HCT116 (cell line): ENCODE measurements at regions not wholly inside any gene's neighbourhood (a gene's known extent, or its start where the extent isn't known, plus 50 kb on each side); places are given as distances from the start of the nearest gene placed in this dataset.

ENCODE experiments used
- ATAC-seq: fragments of 200-7000 bp; cut with Tn5 transposase; 2 replicates; pipeline ENCODE4 v1.9.1; 2020; ENCODE audit warnings: mild to moderate bottlenecking, moderate library complexity
- BruUV-seq: library from RNA; stranded (reverse); fragments of 400-500 nt; replicated peaks from 2 replicates; lab custom pipeline; 2021; lab: Mats Ljungman, UMichigan
- CTCF ChIA-PET: fragments of 300-600 bp; sonication (Branson Sonifier 250); formaldehyde crosslinking; loops from one replicate; lab custom pipeline; 2021; ENCODE audit warnings: antibody characterized with exemption; lab: Charles Lee
- POLR2A ChIA-PET: fragments of 300-600, 350-600 bp; sonication (Branson Sonifier 250); formaldehyde crosslinking; loops from one replicate; lab custom pipeline; 2021; ENCODE audit warnings: antibody characterized with exemption; lab: Charles Lee
- RAD21 ChIA-PET, 2 experiments: fragments of 300-600 bp; sonication (Branson Sonifier 250); formaldehyde crosslinking; loops; one replicate each; lab custom pipeline; 2023; ENCODE audit warnings: low total read pairs in 2 of 2; ENCODE audit not compliant: uncharacterized antibody in 2 of 2, unreplicated experiment in 2 of 2, low non-redundant PET in 1 of 2; lab: Charles Lee
- DNase-seq: peaks from one replicate; pipeline ENCODE4 v3.0.0-alpha.2; 2010; ENCODE audit warnings: low read depth, low spot score
- H2AFZ ChIP-seq: fragments of 200-600 bp; shearing (Covaris generic), sonication (generic); 2 replicates; pipeline ENCODE4 v1.6.1; 2017; ENCODE audit warnings: low read depth, mixed run types, mixed read lengths, antibody characterized with exemption, low read length; ENCODE audit not compliant: poor library complexity, severe bottlenecking
- H3K27ac ChIP-seq: 2 replicates; pipeline ENCODE4 v1.5.1; 2012; ENCODE audit warnings: low read depth, low read length
- H3K27me3 ChIP-seq: fragments of 200-600 bp; sonication (generic); 2 replicates; pipeline ENCODE4 v1.6.1; 2016; ENCODE audit warnings: mixed run types, low read length, mixed read lengths; ENCODE audit not compliant: insufficient read depth
- H3K36me3 ChIP-seq, 2 experiments: fragments of 200-500 bp in 1 of 2; fragments of 200-600 bp in 1 of 2; sonication (Bioruptor generic) in 1 of 2; sonication (generic) in 1 of 2; 2 replicates each; pipeline versions ENCODE4 v1.5.1 to v1.6.1; 2014 to 2016; ENCODE audit warnings: low read length in 2 of 2, inconsistent platforms in 1 of 2, mixed read lengths in 1 of 2, mixed run types in 1 of 2; ENCODE audit not compliant: insufficient read depth in 2 of 2, control insufficient read depth in 1 of 2
- H3K4me1 ChIP-seq, 2 experiments: fragments of 200-600 bp in 1 of 2; sonication (generic) in 1 of 2; 2 replicates each; pipeline versions ENCODE4 v1.5.1 to v1.6.1; 2012 to 2017; ENCODE audit warnings: low read length in 2 of 2, inconsistent platforms in 1 of 2, mild to moderate bottlenecking in 1 of 2, mixed read lengths in 1 of 2, mixed run types in 1 of 2, moderate library complexity in 1 of 2; ENCODE audit not compliant: insufficient read depth in 2 of 2, control insufficient read depth in 1 of 2
- H3K4me2 ChIP-seq: fragments of 200-600 bp; sonication (generic); 2 replicates; pipeline ENCODE4 v1.6.1; 2017; ENCODE audit warnings: mixed run types, low read length, mixed read lengths
- H3K4me3 ChIP-seq, 2 experiments: fragments of 200-600 bp in 1 of 2; sonication (generic) in 1 of 2; replicated peaks in 1 of 2; 2 replicates each; pipeline ENCODE4 v1.5.1; 2011 to 2016; ENCODE audit warnings: low read length in 2 of 2, control low read depth in 1 of 2, low read depth in 1 of 2, mild to moderate bottlenecking in 1 of 2, mixed read lengths in 1 of 2, mixed run types in 1 of 2
- H3K79me2 ChIP-seq: fragments of 200-600 bp; sonication (generic); 2 replicates; pipeline ENCODE4 v1.6.1; 2017; ENCODE audit warnings: mild to moderate bottlenecking, mixed run types, low read length, moderate library complexity, mixed read lengths; ENCODE audit not compliant: insufficient read depth
- H3K9ac ChIP-seq: fragments of 200-600 bp; sonication (generic); 2 replicates; pipeline ENCODE4 v1.6.1; 2016; ENCODE audit warnings: low read length, mixed read lengths
- H3K9me2 ChIP-seq: fragments of 200-600 bp; sonication (generic), shearing (Covaris generic); 2 replicates; pipeline ENCODE4 v1.6.1; 2017; ENCODE audit warnings: mixed run types, mild to moderate bottlenecking, moderate library complexity; ENCODE audit not compliant: insufficient read depth
- H3K9me3 ChIP-seq, 2 experiments: fragments of 200-500 bp in 1 of 2; fragments of 200-600 bp in 1 of 2; sonication (Bioruptor generic) in 1 of 2; sonication (generic) in 1 of 2; 2 replicates each; pipeline ENCODE4 v1.6.1; 2014 to 2017; ENCODE audit warnings: low read length in 2 of 2, mixed read lengths in 2 of 2, inconsistent platforms in 1 of 2, low read depth in 1 of 2, mild to moderate bottlenecking in 1 of 2, mixed run types in 1 of 2, moderate library complexity in 1 of 2; ENCODE audit not compliant: control insufficient read depth in 1 of 2, insufficient read depth in 1 of 2
- H4K20me1 ChIP-seq: fragments of 200-600 bp; sonication (generic), shearing (Covaris generic); 2 replicates; pipeline ENCODE4 v1.6.1; 2017; ENCODE audit warnings: mixed run types, mild to moderate bottlenecking, moderate library complexity; ENCODE audit not compliant: insufficient read depth
- CBX3 ChIP-seq: IDR thresholded peaks from 2 replicates; pipeline ENCODE4 v1.6.1; 2012; ENCODE audit warnings: low read depth
- CEBPB ChIP-seq: IDR thresholded peaks from 2 replicates; pipeline ENCODE4 v1.6.1; 2012; ENCODE audit warnings: low read depth
- CTCF ChIP-seq, 3 experiments: fragments of 200-600 bp in 1 of 3; sonication (generic) in 1 of 3; IDR thresholded peaks in 2 of 3; conservative IDR thresholded peaks in 1 of 3; 2 replicates each; pipeline ENCODE4 v1.5.1; 2012 to 2017; ENCODE audit warnings: low read depth in 2 of 3, low read length in 2 of 3, antibody characterized with exemption in 1 of 3, borderline replicate concordance in 1 of 3, control low read depth in 1 of 3, mild to moderate bottlenecking in 1 of 3, mixed read lengths in 1 of 3, mixed run types in 1 of 3, moderate library complexity in 1 of 3; ENCODE audit not compliant: insufficient read depth in 1 of 3
- EGR1 ChIP-seq: IDR thresholded peaks from 2 replicates; pipeline ENCODE4 v1.6.1; 2012; ENCODE audit warnings: low read depth
- ELF1 ChIP-seq: IDR thresholded peaks from 2 replicates; pipeline ENCODE4 v1.6.1; 2012; ENCODE audit warnings: low read depth, borderline replicate concordance
- EZH2 ChIP-seq: fragments of 200-600 bp; sonication (generic); IDR thresholded peaks from 2 replicates; pipeline ENCODE4 v1.6.1; 2017; ENCODE audit warnings: antibody characterized with exemption, mixed run types
- EZH2phosphoT487 ChIP-seq: fragments of 200-600 bp; IDR thresholded peaks from 2 replicates; pipeline ENCODE4 v1.6.1; 2018; ENCODE audit warnings: antibody characterized with exemption, borderline replicate concordance
- FOSL1 ChIP-seq: IDR thresholded peaks from 2 replicates; pipeline ENCODE4 v1.6.1; 2012; ENCODE audit warnings: low read depth
- JUND ChIP-seq: IDR thresholded peaks from 2 replicates; pipeline ENCODE4 v1.6.1; 2012
- MAX ChIP-seq: IDR thresholded peaks from 2 replicates; pipeline ENCODE4 v1.6.1; 2012
- REST ChIP-seq: IDR thresholded peaks from 2 replicates; pipeline ENCODE4 v1.6.1; 2012; ENCODE audit warnings: low read depth
- SIN3A ChIP-seq: IDR thresholded peaks from 2 replicates; pipeline ENCODE4 v1.6.1; 2012; ENCODE audit warnings: low read depth
- SP1 ChIP-seq: IDR thresholded peaks from 2 replicates; pipeline ENCODE4 v1.6.1; 2012; ENCODE audit warnings: low read depth
- SRF ChIP-seq: IDR thresholded peaks from 2 replicates; pipeline ENCODE4 v1.6.1; 2012; ENCODE audit warnings: low read depth
- TCF7L2 ChIP-seq: IDR thresholded peaks from 2 replicates; pipeline ENCODE4 v1.7.0; 2011; ENCODE audit warnings: borderline replicate concordance, inconsistent platforms; ENCODE audit not compliant: insufficient read depth, insufficient read length; ENCODE audit errors: extremely low read depth
- intact Hi-C: fragments of 100-400 bp; cut with micrococcal nuclease; formaldehyde crosslinking; loops from 2 replicates; pipeline ENCODE4 v1.10.0; 2022
- TF ChIP-seq, protein P1 (sequence below): IDR thresholded peaks from 2 replicates; pipeline ENCODE4 v1.6.1; 2012

- intact Hi-C loops: no loop called here
- Histone ChIP-seq H3K4me1 (peaks cover 0 to 21% of the 10 kb centered on the region in 2 experiments; a peak in 2 of 4 replicates), H3K9ac (no peak overlapping the region), H3K27me3 (no peaks in the 10 kb centered on the region), H3K36me3 (no peaks in the 10 kb centered on the region), H4K20me1 (no peaks in the 10 kb centered on the region), H3K4me3 (no peak overlapping the region), H3K27ac (no peak overlapping the region), H3K9me2 (no peaks in the 10 kb centered on the region), H3K9me3 (no peaks in the 10 kb centered on the region), H3K4me2 (no peak overlapping the region), H3K79me2 (no peaks in the 10 kb centered on the region), H2AFZ (no peak overlapping the region)
- ChIA-PET RAD21 (no interaction called here), POLR2A (no interaction called here), CTCF (no interaction called here)
- TF ChIP-seq EZH2phosphoT487 (no peak), CEBPB (no peak), SP1 (no peak), EZH2 (no peak), CBX3 (no peak), MAX (no peak), CTCF (IDR thresholded peaks at IDR 0.05 in 2 of 3, conservative IDR thresholded peaks at IDR 0.05 in 1 of 3; ENCODE audit: borderline replicate concordance in 1 of 3, insufficient read depth in 1 of 3, low read depth in 2 of 3, low read length in 2 of 3) (no peak), SIN3A (no peak), ELF1 (no peak), REST (no peak), EGR1 (no peak), FOSL1 (no peak), JUND (no peak), TCF7L2 (no peak), SRF (no peak)
- TF ChIP-seq, protein P1, sequence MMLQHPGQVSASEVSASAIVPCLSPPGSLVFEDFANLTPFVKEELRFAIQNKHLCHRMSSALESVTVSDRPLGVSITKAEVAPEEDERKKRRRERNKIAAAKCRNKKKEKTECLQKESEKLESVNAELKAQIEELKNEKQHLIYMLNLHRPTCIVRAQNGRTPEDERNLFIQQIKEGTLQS: no peak
- no peak for ATAC-seq
- DNase-seq: no peak
- no TSS peak for BruUV-seq
Measured at GRCh38 chr2:52861596-52861995, 906.0 kb upstream of the CHAC2 start.
